M059J (cell line): ENCODE measurements at regions not wholly inside any gene's neighbourhood (a gene's known extent, or its start where the extent isn't known, plus 50 kb on each side); places are given as distances from the start of the nearest gene placed in this dataset.
A peak's percentile ranks its signal among the peaks of the same experiment; 100 is the strongest.
"Not testable (repeated sequence)": the region's sequence is repeated elsewhere in the genome, so short reads cannot be mapped to it uniquely, and the experiment has no call there.

ENCODE experiments used
- DNase-seq: peaks from one replicate; pipeline ENCODE4 v3.0.0-alpha.2; 2012; ENCODE audit warnings: low read depth

GRCh38 chr10:53177468-53177867 lies 404.9 kb upstream of the MBL2 start:
- no peak for DNase-seq

- no peak for DNase-seq
Measured at GRCh38 chr10:53166325-53166724, 393.7 kb upstream of the MBL2 start.

GRCh38 chr10:53162856-53163255 lies 390.3 kb upstream of the MBL2 start:
- no peak for DNase-seq

GRCh38 chr10:53161231-53161630 lies 388.6 kb upstream of the MBL2 start:
- DNase-seq, result no peak

GRCh38 chr10:53155674-53156073 lies 383.1 kb upstream of the MBL2 start:
- not testable (repeated sequence) for DNase-seq

- no peak for DNase-seq
Measured at GRCh38 chr10:53153831-53154230, 381.2 kb upstream of the MBL2 start.

DNA sequence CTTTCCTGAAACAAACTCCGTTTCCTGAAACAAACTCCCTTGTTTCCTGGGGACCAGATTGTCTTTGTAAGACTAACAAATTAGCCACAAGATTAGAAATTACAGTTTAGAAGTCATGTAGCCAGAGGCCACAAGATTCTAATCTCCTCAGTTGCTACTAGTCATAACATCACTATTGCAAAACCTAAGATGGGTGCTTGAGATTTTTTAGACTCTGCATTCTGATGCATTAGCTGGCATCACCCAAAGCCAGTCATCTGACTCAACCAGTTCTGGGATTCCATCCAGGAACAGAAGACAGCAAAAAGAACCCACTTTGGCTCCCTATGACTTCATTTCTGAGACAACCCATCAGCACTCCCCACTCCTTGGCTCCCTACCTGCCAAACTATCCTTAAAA lies 367.9 kb upstream of the MBL2 start:
- DNase-seq, result peak; percentile 2

DNA sequence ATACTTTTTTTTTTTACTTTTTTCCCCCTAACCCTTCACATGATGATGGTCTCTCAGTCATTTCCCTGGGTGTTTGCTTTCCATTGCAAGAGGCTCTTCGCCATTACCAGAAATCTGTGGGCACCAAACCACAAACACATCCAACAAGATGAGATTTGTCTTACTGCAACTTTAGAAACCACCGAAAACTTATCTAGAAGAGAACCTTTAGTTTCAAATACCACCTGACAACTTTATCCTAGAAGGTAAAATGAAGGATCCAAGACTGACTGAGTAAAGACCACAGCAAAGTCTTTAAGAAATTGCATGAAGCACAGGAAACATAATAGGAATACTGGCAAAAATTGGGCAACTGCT lies 363.3 kb upstream of the MBL2 start:
- no peak for DNase-seq

GRCh38 chr10:53135213-53135896 lies 362.8 kb upstream of the MBL2 start:
- DNase-seq, result no peak

DNA sequence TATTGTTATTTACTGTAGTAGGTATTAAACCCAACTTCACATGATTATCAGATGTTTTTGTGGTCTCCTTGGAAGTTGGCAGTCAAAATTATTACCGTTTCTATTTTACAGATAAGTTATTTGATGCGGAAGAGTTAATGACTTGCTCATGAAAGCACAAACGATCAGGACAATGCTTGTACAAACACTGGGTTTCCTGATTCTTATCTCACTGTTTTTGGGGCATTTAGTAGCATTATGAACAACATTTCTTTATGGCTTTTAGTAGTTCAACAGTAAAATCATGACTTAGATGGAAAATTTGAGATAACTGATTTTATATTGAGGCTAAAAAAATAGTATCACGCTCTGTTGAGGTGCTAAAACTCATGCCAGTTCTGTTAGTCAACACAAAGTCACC lies 361.5 kb upstream of the MBL2 start:
- DNase-seq, result no peak

DNA sequence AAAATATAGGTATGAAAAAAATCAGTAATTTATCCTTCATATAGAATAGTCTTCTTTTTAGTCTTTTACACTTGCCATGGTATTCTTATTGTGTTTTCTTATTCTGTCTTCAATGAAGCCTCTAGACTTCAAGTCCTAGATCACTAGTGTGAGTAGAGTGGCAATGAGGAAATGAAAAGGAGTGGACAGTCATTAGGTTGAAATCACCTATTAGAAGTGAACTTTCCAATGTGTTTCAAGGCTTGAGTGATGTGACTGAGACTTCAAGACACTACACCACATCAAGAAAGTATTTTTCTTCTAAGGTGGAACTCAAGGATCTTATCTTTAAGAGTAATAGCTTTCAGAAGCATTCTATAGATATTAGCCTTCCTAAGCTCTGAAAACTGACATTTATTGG lies 357.8 kb upstream of the MBL2 start:
- DNase-seq, result no peak

- DNase-seq, result no peak
Measured at GRCh38 chr10:53127686-53128085, 355.1 kb upstream of the MBL2 start.

DNA sequence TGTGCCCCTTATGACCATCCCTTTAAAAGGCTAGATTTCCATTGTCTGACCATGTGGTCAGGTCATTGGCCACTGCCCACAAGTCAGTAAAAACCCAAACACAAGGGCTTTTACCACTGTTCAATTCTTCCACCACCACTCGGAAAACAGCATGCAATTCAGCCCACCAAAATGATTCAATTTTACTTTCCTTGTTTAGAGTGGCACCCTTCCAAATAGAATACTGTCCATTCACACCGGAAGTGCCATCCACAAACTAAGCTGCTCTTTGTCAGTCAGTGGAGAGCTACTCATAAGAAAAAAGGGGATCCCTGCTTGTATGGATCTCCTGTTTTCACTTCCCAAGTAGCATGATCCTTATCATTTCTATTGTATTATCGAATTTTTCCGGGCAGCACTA lies 350.7 kb upstream of the MBL2 start:
- DNase-seq, result no peak

GRCh38 chr10:53122281-53122680 lies 349.7 kb upstream of the MBL2 start:
- no peak for DNase-seq

DNA sequence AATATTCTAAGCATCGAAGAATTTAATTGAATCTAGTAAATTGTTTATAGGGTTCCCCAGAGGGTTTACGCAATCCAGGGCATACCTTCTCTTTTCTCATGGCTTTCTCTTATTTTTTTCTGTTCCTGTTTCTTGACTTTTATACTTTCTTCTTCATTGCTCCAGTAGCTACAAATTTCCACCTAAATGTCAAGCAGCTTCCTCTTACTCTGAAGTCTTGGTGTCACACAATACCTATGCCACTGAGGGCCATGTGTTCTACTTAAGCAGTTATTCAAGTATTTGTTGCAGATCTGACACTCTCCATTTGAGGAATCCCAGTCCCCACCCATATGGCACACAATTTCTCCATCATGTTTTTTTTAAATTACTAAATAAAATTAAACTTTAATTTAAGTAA lies 343.1 kb upstream of the MBL2 start:
- DNase-seq, result no peak

DNA sequence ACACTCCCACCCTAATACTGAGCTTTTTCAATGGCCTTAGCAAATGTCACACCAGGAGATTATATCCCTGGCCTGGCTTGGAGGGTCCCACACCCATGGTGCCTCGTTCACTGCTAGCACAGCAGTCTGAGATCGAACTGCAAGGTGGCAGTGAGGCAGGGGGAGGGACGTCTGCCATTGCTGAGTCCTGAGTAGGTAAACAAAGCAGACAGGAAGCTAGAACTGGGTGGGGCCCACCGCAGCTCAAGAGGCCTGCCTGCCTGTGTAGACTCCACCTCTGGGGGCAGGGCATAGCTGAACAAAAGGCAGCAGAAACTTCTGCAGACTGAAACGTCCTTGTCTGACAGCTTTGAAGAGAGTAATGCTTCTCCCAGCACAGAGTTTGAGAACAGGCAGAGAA lies 338.9 kb upstream of the MBL2 start:
- no peak for DNase-seq

DNA sequence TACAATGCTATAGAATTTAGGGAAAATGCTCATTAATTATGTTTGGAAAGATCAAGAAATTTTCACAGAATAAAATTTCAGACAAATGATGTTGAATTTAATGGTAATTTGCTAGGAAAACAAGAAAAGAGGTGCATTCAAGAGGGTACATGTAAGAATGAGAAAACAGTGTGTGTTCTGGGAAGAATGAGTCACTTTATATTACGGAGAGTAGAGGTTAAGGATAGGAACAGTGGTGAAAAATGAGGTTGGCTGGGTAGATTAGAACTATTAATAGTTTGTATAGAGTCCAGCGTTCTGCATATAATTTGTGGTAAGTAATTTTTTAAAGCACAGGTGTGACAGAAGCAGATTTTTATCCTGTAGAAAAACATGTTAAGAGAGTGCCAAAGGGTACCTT lies 336.7 kb upstream of the MBL2 start:
- no peak for DNase-seq

- DNase-seq, result no peak
Measured at GRCh38 chr10:53108317-53108934, 335.8 kb upstream of the MBL2 start.

DNA sequence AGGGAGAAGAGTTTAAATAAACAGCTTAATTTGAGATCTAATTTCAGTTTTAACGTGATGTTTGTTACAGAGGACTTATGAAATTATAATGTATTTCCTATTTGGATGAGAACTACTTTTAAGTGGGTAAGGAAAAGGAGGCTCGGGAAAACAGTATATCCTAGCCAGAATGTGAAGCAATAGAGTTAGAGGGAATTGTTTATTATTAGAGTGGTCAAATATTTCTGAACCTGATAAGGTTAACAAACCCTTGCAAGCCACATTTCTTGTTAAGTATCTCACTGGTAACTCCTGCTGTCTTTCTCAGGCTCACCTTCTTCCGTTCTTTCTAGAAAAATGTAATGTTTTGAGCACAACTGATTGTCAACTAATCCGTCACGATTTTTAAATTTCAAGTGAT lies 335.1 kb upstream of the MBL2 start:
- DNase-seq, result no peak

- DNase-seq, result no peak
Measured at GRCh38 chr10:53102424-53102823, 329.8 kb upstream of the MBL2 start.

DNA sequence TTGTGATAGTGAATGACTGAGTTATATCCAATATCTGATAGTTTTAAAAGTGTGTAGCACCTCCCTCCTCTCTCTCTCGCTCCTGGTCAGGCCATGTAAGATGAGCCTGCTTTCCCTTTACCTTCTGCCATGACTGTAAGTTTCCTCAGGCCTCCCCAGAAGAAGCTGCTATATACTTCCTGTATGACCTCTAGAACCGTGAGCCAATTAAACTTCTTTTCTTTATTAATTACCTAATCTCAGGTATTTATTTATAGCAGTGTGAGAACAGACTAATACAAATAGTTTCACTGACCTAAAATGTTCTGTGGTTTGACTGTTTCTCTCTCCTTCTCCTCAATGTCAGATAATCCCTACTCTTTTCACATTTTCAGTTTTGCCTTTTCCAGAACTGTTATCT lies 321.3 kb upstream of the MBL2 start:
- DNase-seq, result no peak

DNA sequence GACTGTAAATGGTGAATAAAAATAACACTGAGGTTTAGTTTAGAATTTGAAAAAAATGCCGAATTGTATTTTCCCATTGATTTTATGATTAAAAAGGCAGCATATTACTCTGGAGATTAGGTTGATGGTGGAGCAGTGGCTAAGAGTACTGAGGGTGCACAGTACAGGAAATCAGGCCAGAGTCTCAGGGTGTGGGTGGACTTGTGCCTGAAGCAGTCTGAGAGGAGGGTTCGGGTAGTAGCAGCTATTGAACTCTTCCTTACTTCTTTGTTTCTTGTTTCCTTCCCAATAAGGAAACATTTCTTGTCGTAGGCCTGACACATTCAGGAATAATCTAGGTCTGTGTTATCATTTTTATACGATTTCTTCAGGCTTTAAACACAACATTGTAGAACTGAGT lies 319.0 kb upstream of the MBL2 start:
- no peak for DNase-seq

- DNase-seq, result no peak
Measured at GRCh38 chr10:53088961-53089360, 316.4 kb upstream of the MBL2 start.

DNA sequence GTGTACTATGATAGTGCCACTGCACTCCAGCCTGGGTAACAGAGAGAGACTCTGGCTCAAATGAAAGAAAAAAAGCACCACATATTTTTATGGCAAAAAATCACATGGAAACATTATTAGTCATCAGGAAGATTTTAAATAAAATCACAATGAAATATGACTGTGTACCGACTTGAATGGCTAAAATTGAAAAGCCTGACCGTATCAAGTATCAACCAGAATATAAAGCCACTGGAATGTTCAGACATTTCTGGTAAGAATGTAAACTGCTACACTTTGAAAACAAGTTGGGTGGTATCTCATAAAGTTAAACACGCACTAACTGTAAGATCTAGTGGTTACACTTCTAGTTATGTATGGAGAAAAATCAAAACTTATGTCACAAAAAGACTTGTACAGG lies 306.7 kb upstream of the MBL2 start:
- no peak for DNase-seq
